Occipital lobe (tissue), 1 donor: ENCODE measurements at regions not wholly inside any gene's neighbourhood (a gene's known extent, or its start where the extent isn't known, plus 50 kb on each side); places are given as distances from the start of the nearest gene placed in this dataset.
"Not testable (repeated sequence)": the region's sequence is repeated elsewhere in the genome, so short reads cannot be mapped to it uniquely, and the experiment has no call there.

Source experiments
- DNase-seq: peaks from one replicate; lab custom pipeline; 2025; lab: John Stamatoyannopoulos, UW

DNA sequence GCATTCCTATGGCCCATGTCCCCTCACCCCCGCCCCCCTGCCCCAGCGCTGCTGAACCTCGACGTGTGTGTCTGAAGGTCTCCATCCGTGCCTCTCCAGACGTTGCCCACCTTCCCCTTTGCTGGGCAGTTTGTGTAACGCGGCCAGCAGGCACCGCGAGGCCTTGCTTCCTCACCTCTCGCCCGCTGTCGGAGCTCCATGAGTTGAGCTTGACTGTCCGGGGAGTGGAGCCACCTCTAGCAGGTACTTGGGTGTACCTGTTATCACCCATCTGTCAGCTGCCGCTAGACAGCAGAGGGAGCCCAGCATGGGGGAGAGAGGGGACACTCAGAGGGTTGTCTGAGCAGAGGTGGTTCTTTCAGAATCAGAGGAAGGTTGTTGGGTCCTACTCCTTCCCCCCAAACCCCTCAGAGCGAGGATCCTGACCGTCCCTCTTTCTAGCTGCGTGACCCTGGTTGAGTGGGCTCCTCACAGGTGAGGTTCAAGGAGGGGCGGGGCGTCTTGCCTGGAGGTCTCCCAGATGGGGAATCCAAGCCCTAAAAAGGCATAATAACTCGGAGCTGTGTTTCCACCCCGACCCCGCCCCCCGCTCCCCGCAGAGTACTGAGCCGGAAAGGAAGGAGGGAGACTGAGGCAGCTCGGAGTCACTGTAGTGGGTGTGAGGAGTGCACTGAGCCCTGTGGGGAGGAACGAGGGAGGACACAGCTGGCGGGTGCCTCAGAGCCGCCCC lies 184.7 kb downstream of the C9orf50 start:
- DNase-seq = no peak

DNA sequence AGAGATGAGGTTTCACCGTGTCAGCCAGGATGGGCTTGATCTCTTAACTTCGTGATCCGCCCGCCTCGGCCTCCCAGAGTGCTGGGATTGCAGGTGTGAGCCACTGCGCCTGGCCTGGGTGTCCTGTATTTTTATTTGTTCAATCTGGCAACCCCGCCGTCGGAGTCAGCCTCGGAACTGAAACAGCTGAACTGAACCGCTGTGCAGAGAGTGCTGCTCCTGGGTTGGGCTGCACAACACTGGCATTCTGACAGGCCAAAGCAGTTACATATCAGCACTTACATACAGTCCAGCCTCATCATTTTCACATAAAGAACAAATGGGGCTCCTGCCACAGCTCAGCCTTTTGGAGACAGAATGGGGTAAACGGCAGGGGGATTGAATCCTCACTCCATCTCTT lies 185.6 kb downstream of the C9orf50 start:
- no peak for DNase-seq

DNA sequence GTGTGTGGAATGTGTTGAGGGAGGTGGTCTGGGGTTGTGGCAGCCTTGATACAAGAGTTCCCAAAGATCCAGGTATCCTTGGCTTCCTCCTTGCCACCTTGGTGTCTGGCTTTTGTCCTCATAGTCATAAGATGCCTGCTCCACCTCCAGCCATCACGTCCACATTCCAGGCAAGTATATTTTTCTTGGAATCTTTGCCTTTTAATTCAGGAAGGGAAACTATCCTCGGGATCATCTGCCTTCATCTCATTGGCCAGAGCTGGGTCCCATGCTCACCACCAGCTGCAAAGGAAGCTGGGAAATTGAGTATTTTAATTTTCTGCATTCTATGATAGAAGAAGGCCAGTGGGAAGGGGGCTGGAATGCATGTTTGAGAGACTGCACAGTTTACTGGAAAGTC lies 186.7 kb downstream of the C9orf50 start:
- DNase-seq = no peak

DNA sequence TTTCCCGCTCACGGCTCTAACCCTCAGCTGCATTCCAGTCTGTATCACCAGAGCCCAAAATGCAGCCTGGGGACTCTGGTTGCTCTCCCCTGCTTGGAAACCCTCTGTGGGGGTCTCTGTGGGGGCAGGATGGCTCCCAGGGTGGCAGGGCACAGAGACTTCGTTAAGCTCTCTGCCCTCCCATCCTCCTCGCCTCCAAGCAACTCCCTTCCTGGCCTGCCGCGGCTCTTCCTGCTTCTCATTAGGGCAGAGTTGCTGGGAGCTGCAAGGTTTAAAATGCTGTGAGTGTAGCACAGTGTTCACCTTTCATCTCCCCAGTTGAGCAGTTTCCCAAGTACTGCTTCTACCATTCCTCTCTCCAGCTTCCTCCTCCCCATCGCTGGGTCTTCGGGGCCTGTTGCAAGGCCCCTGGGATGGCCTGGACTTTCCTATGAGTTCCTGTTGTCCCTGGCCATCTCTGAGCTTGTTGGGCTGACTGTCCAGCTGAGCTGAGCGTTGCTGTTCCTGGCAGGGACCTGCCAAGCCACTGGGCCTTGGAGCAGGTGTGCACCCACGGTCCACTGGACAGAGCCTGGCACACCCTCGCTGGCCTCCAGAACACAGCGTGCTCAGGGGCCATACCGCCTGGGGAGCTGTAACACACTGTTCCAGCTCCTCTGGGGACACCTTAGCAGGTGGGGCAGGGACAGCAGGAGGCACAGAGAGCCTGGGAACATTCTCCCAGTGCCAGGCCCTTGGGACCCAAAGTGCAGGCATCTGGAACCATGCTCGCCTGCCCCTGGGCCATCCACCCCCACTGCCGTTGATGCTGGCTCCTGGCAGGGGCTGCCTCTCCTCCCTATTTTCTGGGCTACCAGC lies 188.4 kb downstream of the C9orf50 start:
- DNase-seq = no peak

DNA sequence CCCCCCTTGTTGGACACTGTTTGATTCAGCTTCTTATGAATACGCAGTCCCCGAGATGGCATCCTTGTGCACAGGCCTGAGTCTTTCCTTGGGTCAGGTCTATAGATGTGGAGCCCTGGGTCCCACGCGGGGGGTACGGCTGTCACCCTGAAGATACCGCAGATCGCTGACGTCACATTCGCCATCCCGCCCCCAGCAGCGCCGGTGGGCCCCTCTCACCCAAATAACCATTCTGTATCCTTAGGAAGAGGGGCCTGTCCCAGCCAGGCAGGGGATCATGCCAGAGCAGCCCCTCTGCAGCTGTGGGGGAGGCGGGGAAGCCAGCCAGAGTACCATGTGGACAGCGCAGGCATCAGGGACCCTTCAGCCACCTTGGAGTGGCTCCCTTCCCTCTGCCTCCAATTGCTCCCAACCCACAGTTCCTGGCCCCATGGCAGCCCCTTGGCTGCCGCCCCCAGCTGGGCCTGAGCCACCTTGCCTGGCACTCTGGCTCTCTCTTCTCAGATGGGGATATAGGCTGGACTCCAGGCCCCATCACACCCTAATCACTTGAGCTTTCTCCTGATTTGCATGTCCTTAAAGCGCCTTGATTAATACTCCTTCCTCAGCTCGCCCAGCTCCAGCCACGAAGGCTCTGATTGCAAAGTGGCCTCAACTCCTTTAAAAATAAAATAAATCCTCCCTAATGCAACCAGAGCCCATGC lies 189.8 kb downstream of the C9orf50 start:
- no peak for DNase-seq

DNA sequence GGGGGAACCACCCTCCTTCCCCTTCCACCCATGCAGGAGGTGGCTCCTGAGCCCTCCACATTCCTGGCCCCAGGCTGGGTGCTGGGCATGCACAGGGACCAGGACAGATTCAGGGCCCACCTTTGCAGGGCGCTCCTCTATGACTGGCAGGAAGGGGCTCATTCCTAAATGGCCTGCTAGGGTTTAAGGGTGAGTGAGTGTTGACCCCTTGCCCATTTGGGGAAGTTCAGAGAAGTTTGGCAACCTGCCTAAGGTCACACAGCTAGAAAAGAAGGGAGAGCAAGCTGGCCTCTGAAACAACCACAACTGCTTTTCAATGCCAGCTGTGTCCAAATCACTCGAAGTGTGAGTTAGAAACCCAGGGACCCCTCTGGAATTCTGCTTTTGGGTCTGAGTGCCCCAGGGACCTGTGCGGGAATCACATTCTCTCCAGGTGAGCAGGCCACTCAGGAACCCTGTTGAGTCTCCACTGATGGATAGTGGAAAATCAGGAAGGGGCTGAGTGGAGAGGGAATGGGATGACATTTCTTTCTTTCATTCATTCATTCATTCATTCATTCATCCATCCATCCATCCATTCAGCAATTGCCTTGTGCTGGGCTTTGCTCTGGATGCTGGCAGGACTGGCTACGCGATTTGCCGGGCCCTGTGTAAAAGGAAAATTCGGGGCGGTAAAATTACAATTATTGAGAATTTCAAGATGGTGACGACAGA lies 191.9 kb downstream of the C9orf50 start:
- no peak for DNase-seq

DNA sequence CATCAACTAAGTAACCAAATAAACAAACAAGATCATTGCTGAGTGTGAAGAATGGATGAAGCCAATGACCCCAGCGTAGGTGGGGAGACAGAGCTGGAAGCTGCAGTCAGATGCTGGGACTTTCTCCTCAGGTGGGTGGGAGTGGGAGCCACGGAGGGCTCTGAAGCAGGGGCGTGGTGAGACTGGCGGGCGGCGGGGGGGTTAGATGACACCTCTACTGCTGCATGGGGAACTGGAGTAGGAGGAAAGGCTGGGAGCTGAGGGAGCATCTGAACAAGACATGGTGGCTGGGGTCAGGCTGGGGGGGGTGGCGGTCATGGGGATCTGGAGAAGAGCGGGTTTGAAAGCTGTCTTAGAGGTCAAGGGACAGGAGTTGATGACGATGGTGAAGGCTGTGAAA lies 193.8 kb downstream of the C9orf50 start:
- DNase-seq = no peak

DNA sequence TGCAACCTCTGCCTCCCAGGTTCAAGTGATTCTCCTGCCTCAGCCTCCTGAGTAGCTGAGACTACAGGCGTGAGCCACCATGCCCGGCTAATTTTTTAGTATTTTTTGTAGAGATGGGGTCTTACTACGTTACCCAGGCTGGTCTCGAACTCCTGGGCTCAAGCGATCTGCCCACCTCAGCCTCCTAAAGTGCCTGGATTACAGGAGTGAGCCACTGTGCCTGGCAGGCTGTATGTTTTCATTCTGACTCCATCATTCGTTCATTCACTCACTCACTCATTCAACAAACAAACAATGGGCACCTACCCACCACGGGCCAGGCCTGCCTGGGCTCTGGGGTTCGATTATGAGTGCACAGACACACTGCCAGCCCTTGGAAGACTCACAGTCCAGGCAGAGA lies 197.1 kb downstream of the C9orf50 start:
- DNase-seq = not testable (repeated sequence)

DNA sequence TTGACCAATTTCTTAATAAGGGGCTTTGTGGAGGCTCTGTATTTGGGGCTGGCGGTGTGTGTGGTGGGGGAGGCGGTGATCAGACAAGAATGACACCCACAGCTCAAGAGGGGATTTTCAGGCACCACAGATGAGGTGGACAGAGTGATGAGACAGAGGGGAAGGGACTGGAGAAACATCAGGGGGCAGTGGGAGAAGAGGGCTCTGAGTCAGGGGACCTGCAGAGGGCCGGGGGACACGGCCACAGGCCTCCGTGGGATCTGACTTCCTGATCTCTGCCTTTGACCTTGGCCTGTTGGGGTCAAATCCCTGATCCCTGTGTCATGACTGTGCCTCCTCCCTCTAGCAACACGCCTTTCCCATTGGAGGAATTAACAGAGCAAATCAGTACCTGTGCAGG lies 197.7 kb downstream of the C9orf50 start:
- no peak for DNase-seq

DNA sequence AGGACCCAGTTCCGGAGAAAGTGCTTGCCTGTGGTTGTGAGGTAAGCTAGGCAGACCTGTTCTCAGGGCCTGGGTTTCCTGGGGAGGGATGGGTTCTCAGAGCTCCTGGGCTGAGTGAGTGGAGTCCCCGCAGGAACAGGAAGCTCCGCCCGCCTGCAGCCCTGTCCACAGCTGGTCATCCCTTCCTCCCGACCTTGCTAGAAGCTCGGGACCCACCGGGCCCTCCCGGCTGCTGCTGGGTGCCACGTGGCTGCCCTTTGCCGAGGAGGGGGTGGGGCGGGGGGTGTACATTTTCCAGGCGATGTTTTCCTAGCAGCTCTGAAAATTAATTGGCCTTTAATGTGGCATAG lies 198.1 kb downstream of the C9orf50 start:
- DNase-seq = no peak

DNA sequence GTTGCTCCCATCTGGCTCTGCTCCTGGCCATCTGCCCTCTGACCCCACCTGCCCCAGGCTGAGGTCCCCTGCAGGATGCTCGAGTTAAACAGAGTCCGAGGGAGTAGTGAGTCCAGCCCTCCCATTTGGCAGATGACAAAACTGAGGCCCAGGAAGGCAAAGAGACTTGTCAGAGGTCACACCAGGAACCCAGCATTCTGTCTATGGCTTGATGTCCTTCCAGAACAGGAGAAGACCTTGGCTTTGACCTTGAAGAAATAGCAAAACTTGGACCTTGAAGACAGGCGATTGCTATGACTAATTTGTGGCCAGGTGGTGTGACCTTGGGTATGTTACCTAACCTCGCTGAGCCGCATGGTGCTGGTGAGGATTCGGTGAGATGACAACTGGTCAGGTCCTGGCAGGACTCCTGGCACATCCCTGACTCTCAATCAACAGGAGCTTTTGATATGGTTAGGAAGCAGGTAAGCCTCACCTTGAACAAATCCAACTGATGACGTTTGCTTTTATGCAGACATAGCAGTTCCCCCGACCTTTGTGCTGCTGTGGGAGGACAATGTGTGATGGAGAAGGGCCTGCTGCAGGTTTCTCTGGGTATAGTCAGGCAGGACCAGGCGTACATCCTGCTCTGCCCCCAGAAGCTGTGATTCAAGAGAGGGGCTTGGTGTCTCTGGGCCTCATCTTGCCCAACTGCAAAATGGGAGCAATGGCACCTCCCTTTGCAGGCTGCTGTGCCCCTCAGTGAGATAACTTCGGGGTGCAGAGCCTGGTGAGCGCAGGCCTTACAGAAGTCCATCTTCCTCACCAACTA lies 198.7 kb downstream of the C9orf50 start:
- no peak for DNase-seq

DNA sequence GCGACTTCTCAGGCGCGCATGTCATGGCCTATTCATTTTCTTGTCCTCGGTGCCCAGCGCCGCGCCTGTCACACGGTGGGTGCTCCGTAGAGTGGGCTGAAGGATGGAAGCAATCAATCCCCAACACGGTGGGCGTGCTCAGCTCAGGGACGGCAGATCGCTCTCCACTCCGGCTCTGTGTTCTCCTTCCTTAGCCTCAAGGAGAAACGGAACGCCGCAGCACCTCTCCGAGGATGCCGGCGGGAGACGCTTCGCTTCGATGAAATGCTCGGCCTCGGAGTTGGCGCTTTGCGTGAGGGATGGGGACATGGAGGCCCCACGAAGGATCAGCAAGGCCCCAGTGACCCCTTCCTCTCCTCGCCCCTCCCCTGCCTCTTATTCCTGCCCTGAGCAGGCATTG lies 199.5 kb downstream of the C9orf50 start:
- no peak for DNase-seq

DNA sequence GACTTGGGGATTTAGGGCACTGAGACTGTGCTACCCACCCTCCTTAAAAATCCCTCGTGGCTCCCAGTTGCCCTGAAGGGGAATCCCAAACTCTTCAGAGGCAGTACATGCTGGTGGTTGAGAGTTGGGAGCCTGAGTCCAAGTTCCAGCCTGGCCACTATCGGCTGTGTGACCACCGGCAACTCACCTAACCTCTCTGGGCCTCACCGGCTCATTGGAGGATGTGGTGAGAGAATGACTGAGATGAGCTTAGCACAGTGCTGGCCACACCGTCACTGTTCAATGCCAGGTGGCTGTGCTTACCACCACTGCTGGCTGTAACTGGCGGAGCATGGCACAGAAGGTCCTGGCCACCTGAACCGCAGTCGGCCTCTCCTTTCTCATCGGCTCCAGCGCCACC lies 200.2 kb downstream of the C9orf50 start:
- no peak for DNase-seq

DNA sequence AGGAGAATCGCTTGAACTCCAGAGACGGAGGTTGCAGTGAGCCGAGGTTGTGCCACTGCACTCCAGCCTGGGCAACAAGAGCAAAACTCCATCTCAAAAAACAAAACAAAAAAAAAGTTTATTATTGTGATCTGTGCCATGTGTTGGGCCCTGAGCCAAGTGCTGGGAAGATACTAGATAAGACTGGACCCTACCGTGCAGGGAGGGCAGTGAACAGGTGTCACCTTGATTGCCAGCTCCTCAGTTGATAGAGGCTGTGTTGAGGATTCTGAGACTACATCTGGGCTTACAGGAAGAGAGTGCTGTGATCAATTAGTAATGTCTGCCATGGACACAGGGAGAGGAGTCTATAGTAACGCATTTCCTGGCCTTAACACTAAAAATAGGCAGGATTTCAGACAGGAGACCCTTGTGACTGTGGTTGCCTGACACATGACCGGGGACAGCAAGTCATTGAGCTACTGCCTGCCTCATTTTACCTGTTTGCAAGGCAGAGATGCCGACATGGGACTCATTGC lies 201.5 kb downstream of the C9orf50 start:
- no peak for DNase-seq

DNA sequence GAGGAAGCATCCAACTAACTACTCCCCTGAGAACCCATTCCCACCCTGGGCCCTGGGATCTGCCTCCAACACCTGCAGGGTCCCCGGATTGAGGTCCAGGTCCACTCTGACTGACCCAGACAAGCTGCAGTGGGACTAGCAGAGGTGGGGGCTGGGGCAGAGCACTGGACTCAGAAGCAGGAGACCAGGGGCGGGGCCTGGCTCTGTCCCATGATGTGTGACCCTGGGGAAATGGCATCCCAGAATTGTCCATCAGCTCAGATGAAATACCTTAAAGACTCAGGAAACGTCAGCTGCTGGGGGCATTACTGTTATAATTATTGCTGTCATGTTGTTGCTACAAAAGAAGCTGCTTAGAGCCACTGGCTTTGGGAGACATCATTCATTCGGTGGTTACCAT lies 202.4 kb downstream of the C9orf50 start:
- no peak for DNase-seq

DNA sequence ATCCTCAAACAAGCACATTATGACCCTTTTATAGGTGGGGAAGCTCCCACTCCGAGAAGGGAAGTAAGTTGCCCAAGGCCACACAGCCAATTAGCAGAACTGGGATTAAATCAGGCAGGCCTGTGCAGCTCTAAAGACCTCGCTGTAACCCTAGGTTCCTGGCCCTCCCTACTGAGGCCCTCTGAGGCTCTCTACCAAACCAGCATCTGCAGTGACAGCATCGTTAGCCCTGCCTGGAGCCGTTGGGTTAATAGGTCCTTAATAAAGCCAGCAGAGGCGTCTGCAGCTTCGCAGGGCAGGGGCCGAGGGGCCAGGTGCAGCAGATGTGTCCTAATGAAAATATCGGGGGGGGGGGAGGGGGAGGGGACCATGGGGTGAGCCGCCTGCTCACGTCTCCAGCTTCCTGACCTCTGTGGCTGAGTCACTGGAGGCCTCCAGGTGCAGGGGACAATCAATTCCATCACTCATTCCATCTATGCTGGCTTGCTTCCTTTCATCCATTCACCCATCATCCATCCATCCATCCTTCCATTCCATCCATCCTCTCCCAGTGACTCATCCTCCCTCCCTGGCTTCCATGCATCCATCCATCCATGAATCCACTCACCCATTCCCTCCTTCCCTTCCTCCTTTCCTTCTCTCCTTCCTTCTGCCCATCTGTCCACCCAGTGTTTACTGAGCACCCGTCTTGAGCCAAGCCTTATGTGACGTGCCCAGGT lies 203.9 kb downstream of the C9orf50 start:
- DNase-seq = no peak

DNA sequence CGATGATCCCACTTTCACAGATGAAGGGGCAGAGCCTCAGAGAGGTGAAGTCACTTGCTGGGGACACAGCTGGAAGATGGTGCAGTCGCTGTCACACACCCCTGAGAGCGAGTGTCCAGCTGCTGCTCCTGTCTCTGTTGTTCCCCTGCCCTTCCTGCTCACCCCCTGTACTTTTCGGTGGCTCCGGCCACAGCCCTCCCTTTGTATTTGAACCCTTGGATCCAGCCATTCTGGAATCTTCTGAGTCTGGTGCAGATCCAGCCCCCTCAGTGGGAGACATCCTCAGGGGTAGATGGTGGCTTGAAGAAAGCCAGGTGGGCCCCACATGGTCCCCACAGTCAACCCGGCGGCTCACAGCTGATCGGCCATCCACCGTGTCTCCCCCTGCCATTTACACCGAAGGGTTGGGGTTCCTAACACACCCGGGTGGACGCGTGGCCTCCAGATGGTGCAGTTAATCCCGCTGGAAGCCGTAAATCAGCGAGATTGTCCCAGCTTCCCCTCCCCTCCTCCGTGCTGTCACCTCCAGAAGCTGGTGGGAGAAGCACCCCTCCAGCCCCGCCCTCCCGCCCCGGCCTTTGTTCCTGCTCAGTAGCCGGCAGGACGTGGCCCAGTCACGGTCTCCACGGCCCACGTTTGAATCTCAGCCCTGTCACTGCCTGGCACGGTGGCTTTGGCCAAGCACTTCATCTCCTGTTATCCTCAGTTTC lies 204.8 kb downstream of the C9orf50 start:
- DNase-seq = no peak

DNA sequence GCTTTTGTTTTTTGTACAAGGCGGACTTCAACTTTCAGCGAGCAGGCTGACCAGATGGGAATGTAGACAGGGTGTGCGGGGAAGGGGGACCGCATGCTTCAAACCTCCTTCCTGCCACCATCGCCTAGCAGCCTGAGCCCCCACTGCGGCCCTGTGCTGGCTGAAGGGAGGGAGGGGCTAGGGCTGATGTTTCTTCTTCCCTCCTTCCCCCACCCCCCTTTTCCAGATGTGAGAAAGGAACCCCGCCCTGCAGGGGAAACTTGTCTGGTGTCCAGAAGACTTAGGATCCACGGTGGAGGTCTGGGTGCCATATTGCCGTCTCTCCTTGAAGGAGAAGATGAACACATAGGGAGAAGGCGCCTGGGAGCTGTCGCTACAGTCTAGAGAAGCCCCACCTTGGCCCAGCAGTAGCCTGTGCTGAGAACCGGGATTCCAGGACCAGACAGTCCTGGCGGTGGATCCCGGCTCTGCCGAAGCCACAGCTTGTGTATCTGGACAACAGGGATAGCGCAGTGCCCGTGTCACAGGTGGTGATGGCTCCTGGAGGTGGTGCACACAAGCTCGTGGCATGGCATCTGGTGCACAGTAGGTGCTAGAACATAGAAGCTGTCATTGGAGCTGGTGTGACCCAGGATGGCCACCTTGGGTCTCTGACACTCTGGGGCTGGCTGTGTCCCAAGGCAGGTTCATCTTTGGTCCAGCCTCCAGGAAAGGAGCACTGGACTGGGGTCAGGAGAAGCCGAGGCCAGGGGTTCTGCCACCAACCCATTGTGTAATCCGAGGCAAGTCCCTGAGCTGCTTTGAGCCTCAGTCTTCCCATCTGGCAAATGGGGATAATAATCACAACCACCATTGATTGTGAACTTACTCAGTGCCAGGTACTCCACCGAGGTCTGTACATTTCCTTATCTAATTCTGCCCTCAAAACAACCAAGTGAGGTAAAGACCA lies 205.6 kb downstream of the C9orf50 start:
- DNase-seq = no peak
